GM23338 (cell line): ENCODE measurements at regions not wholly inside any gene's neighbourhood (a gene's known extent, or its start where the extent isn't known, plus 50 kb on each side); places are given as distances from the start of the nearest gene placed in this dataset.

Source experiments
- ATAC-seq: fragments of 200-7000 bp; cut with Tn5 transposase; 3 replicates; pipeline ENCODE4 v1.9.1; 2020
- DNase-seq: peaks from one replicate; pipeline ENCODE4 v3.0.0-alpha.2; 2015; ENCODE audit warnings: low spot score
- H2AFZ ChIP-seq: fragments of 200-600 bp; sonication (generic); 2 replicates; pipeline ENCODE4 v1.8.0; 2016; ENCODE audit warnings: antibody characterized with exemption, mild to moderate bottlenecking, moderate library complexity
- H3F3A ChIP-seq: fragments of 200-600 bp; sonication (generic); replicated peaks from 2 replicates; pipeline ENCODE4 v1.8.0; 2017; ENCODE audit warnings: antibody characterized with exemption, mixed run types, low read depth
- H3K27ac ChIP-seq: fragments of 200-600 bp; sonication (generic); 2 replicates; pipeline ENCODE4 v1.6.1; 2016; ENCODE audit warnings: low read depth
- H3K27me3 ChIP-seq: fragments of 200-600 bp; sonication (generic); 2 replicates; pipeline ENCODE4 v1.8.0; 2016; ENCODE audit warnings: mild to moderate bottlenecking, mixed run types, moderate library complexity; ENCODE audit not compliant: insufficient read depth
- H3K36me3 ChIP-seq: fragments of 200-600 bp; sonication (generic); 2 replicates; pipeline ENCODE4 v1.8.0; 2016; ENCODE audit warnings: mild to moderate bottlenecking; ENCODE audit not compliant: insufficient read depth
- H3K4me1 ChIP-seq: fragments of 200-600 bp; sonication (generic); 2 replicates; pipeline ENCODE4 v1.8.0; 2016; ENCODE audit warnings: mild to moderate bottlenecking, moderate library complexity; ENCODE audit not compliant: insufficient read depth
- H3K4me2 ChIP-seq: fragments of 200-600 bp; sonication (generic); 2 replicates; pipeline ENCODE4 v1.7.1; 2017; ENCODE audit warnings: mixed run types
- H3K4me3 ChIP-seq: fragments of 200-600 bp; sonication (generic); 2 replicates; pipeline ENCODE4 v1.6.1; 2016; ENCODE audit warnings: mixed run types
- H3K79me2 ChIP-seq: fragments of 200-600 bp; sonication (generic); replicated peaks from 2 replicates; pipeline ENCODE4 v1.8.0; 2017; ENCODE audit warnings: mild to moderate bottlenecking; ENCODE audit not compliant: insufficient read depth
- H3K9me2 ChIP-seq: fragments of 200-600 bp; sonication (generic); 2 replicates; pipeline ENCODE4 v1.8.0; 2017; ENCODE audit not compliant: insufficient read depth
- H4K20me1 ChIP-seq: fragments of 200-600 bp; sonication (generic); replicated peaks from 2 replicates; pipeline ENCODE4 v1.8.0; 2017; ENCODE audit warnings: mild to moderate bottlenecking; ENCODE audit not compliant: insufficient read depth
- H3K27ac Mint-ChIP-seq: 2 replicates; pipeline ENCODE4 v1.8.0; 2020; ENCODE audit warnings: inconsistent platforms, mild to moderate bottlenecking, moderate library complexity, mixed read lengths
- H3K27me3 Mint-ChIP-seq: 3 replicates; pipeline ENCODE4 v1.8.0; 2022; ENCODE audit warnings: low read depth, mild to moderate bottlenecking, moderate library complexity, mixed read lengths, inconsistent platforms; ENCODE audit not compliant: insufficient read depth, poor library complexity
- H3K36me3 Mint-ChIP-seq: 3 replicates; pipeline ENCODE4 v1.8.0; 2021; ENCODE audit warnings: low read depth, mild to moderate bottlenecking, inconsistent platforms, moderate library complexity, mixed read lengths
- H3K4me1 Mint-ChIP-seq: 3 replicates; pipeline ENCODE4 v1.8.0; 2020; ENCODE audit warnings: mild to moderate bottlenecking, inconsistent platforms, mixed read lengths
- H3K4me3 Mint-ChIP-seq: 3 replicates; pipeline ENCODE4 v1.8.0; 2021; ENCODE audit warnings: moderate library complexity, mild to moderate bottlenecking, inconsistent platforms, mixed read lengths
- H3K9me3 Mint-ChIP-seq: 3 replicates; pipeline ENCODE4 v1.8.0; 2020; ENCODE audit warnings: moderate library complexity, mild to moderate bottlenecking, inconsistent platforms, mixed read lengths
- CREB1 ChIP-seq: fragments of 250-450 bp; sonication (Bioruptor Pico); IDR thresholded peaks from 2 replicates; pipeline ENCODE4 v1.5.0; 2020; ENCODE audit warnings: low read depth, mild to moderate bottlenecking, moderate library complexity
- ETS1 ChIP-seq: IDR thresholded peaks from 2 replicates; pipeline ENCODE4 v1.6.1; 2016; ENCODE audit warnings: antibody characterized with exemption
- JUNB ChIP-seq: IDR thresholded peaks from one replicate; pipeline ENCODE4 v1.6.1; 2016; ENCODE audit warnings: antibody characterized with exemption; ENCODE audit not compliant: unreplicated experiment
- POLR2AphosphoS5 ChIP-seq: IDR thresholded peaks from 2 replicates; pipeline ENCODE4 v1.6.1; 2016; ENCODE audit warnings: antibody characterized with exemption, low read depth
- REST ChIP-seq: IDR thresholded peaks from one replicate; pipeline ENCODE4 v1.6.1; 2018; ENCODE audit warnings: antibody characterized with exemption; ENCODE audit not compliant: unreplicated experiment
- STAT1 ChIP-seq: IDR thresholded peaks from one replicate; pipeline ENCODE4 v1.6.1; 2016; ENCODE audit warnings: antibody characterized with exemption; ENCODE audit not compliant: unreplicated experiment
- ZNF114 ChIP-seq: fragments of 250-450 bp; sonication (Bioruptor Pico); IDR thresholded peaks from 2 replicates; pipeline ENCODE4 v1.5.0; 2020; ENCODE audit warnings: mild to moderate bottlenecking, moderate library complexity
- ZNF331 ChIP-seq: fragments of 250-450 bp; sonication (Bioruptor Pico); IDR thresholded peaks from 2 replicates; pipeline ENCODE4 v1.5.0; 2020; ENCODE audit warnings: low read depth, mild to moderate bottlenecking, moderate library complexity
- ZNF462 ChIP-seq: fragments of 250-450 bp; sonication (Bioruptor Pico); IDR thresholded peaks from 2 replicates; pipeline ENCODE4 v1.5.0; 2020; ENCODE audit warnings: mild to moderate bottlenecking, moderate library complexity

GRCh38 chr19:31520633-31521032 is 171.4 kb upstream of the TSHZ3 start:
- H3K4me3 Mint-ChIP-seq = no peak overlapping the region
- H3K9me3 Mint-ChIP-seq = peaks cover 15% of the 10 kb centered on the region
- no peak for TF ChIP-seq REST
- no peak for TF ChIP-seq ZNF462 (CRISPR knock-in tag)
- no peak for TF ChIP-seq STAT1
- TF ChIP-seq ETS1 = no peak
- TF ChIP-seq ZNF331 (CRISPR knock-in tag) = no peak
- no peak for TF ChIP-seq POLR2AphosphoS5
- TF ChIP-seq CREB1 = no peak
- TF ChIP-seq JUNB = no peak
- TF ChIP-seq ZNF114 (CRISPR knock-in tag) = no peak
- H3K36me3 Mint-ChIP-seq = peaks cover 4% of the 10 kb centered on the region; the same call in 2 of the 3 replicates
- Histone ChIP-seq H3K79me2 (no peaks in the 10 kb centered on the region), H4K20me1 (no peaks in the 10 kb centered on the region), H3K4me1 (peaks cover 8% of the 10 kb centered on the region), H3K4me2 (no peak overlapping the region), H3K27me3 (no peaks in the 10 kb centered on the region), H2AFZ (no peak overlapping the region), H3K9me2 (0 out of 2 replicates have a peak, but pooled peaks cover 4% of the 10 kb centered on the region), H3F3A (no peaks in the 10 kb centered on the region), H3K27ac (no peak overlapping the region), H3K4me3 (no peak overlapping the region), H3K36me3 (peaks cover 3% of the 10 kb centered on the region; the same call in 1 of the 2 replicates)
- H3K27me3 Mint-ChIP-seq = no peaks in the 10 kb centered on the region
- ATAC-seq = no peak
- no peak for DNase-seq
- no peak overlapping the region for H3K27ac Mint-ChIP-seq
- H3K4me1 Mint-ChIP-seq = peaks cover 10% of the 10 kb centered on the region; the same call in 2 of the 3 replicates
